HCT116 (cell line): ENCODE measurements at regions not wholly inside any gene's neighbourhood (a gene's known extent, or its start where the extent isn't known, plus 50 kb on each side); places are given as distances from the start of the nearest gene placed in this dataset.

Source experiments
- ATAC-seq: fragments of 200-7000 bp; cut with Tn5 transposase; 2 replicates; pipeline ENCODE4 v1.9.1; 2020; ENCODE audit warnings: mild to moderate bottlenecking, moderate library complexity
- BruUV-seq: library from RNA; stranded (reverse); fragments of 400-500 nt; replicated peaks from 2 replicates; lab custom pipeline; 2021; lab: Mats Ljungman, UMichigan
- CTCF ChIA-PET: fragments of 300-600 bp; sonication (Branson Sonifier 250); formaldehyde crosslinking; loops from one replicate; lab custom pipeline; 2021; ENCODE audit warnings: antibody characterized with exemption; lab: Charles Lee
- POLR2A ChIA-PET: fragments of 300-600, 350-600 bp; sonication (Branson Sonifier 250); formaldehyde crosslinking; loops from one replicate; lab custom pipeline; 2021; ENCODE audit warnings: antibody characterized with exemption; lab: Charles Lee
- RAD21 ChIA-PET, 2 experiments: fragments of 300-600 bp; sonication (Branson Sonifier 250); formaldehyde crosslinking; loops; one replicate each; lab custom pipeline; 2023; ENCODE audit warnings: low total read pairs in 2 of 2; ENCODE audit not compliant: uncharacterized antibody in 2 of 2, unreplicated experiment in 2 of 2, low non-redundant PET in 1 of 2; lab: Charles Lee
- DNase-seq: peaks from one replicate; pipeline ENCODE4 v3.0.0-alpha.2; 2010; ENCODE audit warnings: low read depth, low spot score
- H2AFZ ChIP-seq: fragments of 200-600 bp; shearing (Covaris generic), sonication (generic); 2 replicates; pipeline ENCODE4 v1.6.1; 2017; ENCODE audit warnings: low read depth, mixed run types, mixed read lengths, antibody characterized with exemption, low read length; ENCODE audit not compliant: poor library complexity, severe bottlenecking
- H3K27ac ChIP-seq: 2 replicates; pipeline ENCODE4 v1.5.1; 2012; ENCODE audit warnings: low read depth, low read length
- H3K27me3 ChIP-seq: fragments of 200-600 bp; sonication (generic); 2 replicates; pipeline ENCODE4 v1.6.1; 2016; ENCODE audit warnings: mixed run types, low read length, mixed read lengths; ENCODE audit not compliant: insufficient read depth
- H3K36me3 ChIP-seq, 2 experiments: fragments of 200-500 bp in 1 of 2; fragments of 200-600 bp in 1 of 2; sonication (Bioruptor generic) in 1 of 2; sonication (generic) in 1 of 2; 2 replicates each; pipeline versions ENCODE4 v1.5.1 to v1.6.1; 2014 to 2016; ENCODE audit warnings: low read length in 2 of 2, inconsistent platforms in 1 of 2, mixed read lengths in 1 of 2, mixed run types in 1 of 2; ENCODE audit not compliant: insufficient read depth in 2 of 2, control insufficient read depth in 1 of 2
- H3K4me1 ChIP-seq, 2 experiments: fragments of 200-600 bp in 1 of 2; sonication (generic) in 1 of 2; 2 replicates each; pipeline versions ENCODE4 v1.5.1 to v1.6.1; 2012 to 2017; ENCODE audit warnings: low read length in 2 of 2, inconsistent platforms in 1 of 2, mild to moderate bottlenecking in 1 of 2, mixed read lengths in 1 of 2, mixed run types in 1 of 2, moderate library complexity in 1 of 2; ENCODE audit not compliant: insufficient read depth in 2 of 2, control insufficient read depth in 1 of 2
- H3K4me2 ChIP-seq: fragments of 200-600 bp; sonication (generic); 2 replicates; pipeline ENCODE4 v1.6.1; 2017; ENCODE audit warnings: mixed run types, low read length, mixed read lengths
- H3K4me3 ChIP-seq, 2 experiments: fragments of 200-600 bp in 1 of 2; sonication (generic) in 1 of 2; replicated peaks in 1 of 2; 2 replicates each; pipeline ENCODE4 v1.5.1; 2011 to 2016; ENCODE audit warnings: low read length in 2 of 2, control low read depth in 1 of 2, low read depth in 1 of 2, mild to moderate bottlenecking in 1 of 2, mixed read lengths in 1 of 2, mixed run types in 1 of 2
- H3K79me2 ChIP-seq: fragments of 200-600 bp; sonication (generic); 2 replicates; pipeline ENCODE4 v1.6.1; 2017; ENCODE audit warnings: mild to moderate bottlenecking, mixed run types, low read length, moderate library complexity, mixed read lengths; ENCODE audit not compliant: insufficient read depth
- H3K9ac ChIP-seq: fragments of 200-600 bp; sonication (generic); 2 replicates; pipeline ENCODE4 v1.6.1; 2016; ENCODE audit warnings: low read length, mixed read lengths
- H3K9me2 ChIP-seq: fragments of 200-600 bp; sonication (generic), shearing (Covaris generic); 2 replicates; pipeline ENCODE4 v1.6.1; 2017; ENCODE audit warnings: mixed run types, mild to moderate bottlenecking, moderate library complexity; ENCODE audit not compliant: insufficient read depth
- H3K9me3 ChIP-seq, 2 experiments: fragments of 200-500 bp in 1 of 2; fragments of 200-600 bp in 1 of 2; sonication (Bioruptor generic) in 1 of 2; sonication (generic) in 1 of 2; 2 replicates each; pipeline ENCODE4 v1.6.1; 2014 to 2017; ENCODE audit warnings: low read length in 2 of 2, mixed read lengths in 2 of 2, inconsistent platforms in 1 of 2, low read depth in 1 of 2, mild to moderate bottlenecking in 1 of 2, mixed run types in 1 of 2, moderate library complexity in 1 of 2; ENCODE audit not compliant: control insufficient read depth in 1 of 2, insufficient read depth in 1 of 2
- H4K20me1 ChIP-seq: fragments of 200-600 bp; sonication (generic), shearing (Covaris generic); 2 replicates; pipeline ENCODE4 v1.6.1; 2017; ENCODE audit warnings: mixed run types, mild to moderate bottlenecking, moderate library complexity; ENCODE audit not compliant: insufficient read depth
- ATF3 ChIP-seq: IDR thresholded peaks from 2 replicates; pipeline ENCODE4 v1.6.1; 2012
- CBX3 ChIP-seq: IDR thresholded peaks from 2 replicates; pipeline ENCODE4 v1.6.1; 2012; ENCODE audit warnings: low read depth
- CEBPB ChIP-seq: IDR thresholded peaks from 2 replicates; pipeline ENCODE4 v1.6.1; 2012; ENCODE audit warnings: low read depth
- EGR1 ChIP-seq: IDR thresholded peaks from 2 replicates; pipeline ENCODE4 v1.6.1; 2012; ENCODE audit warnings: low read depth
- EZH2 ChIP-seq: fragments of 200-600 bp; sonication (generic); IDR thresholded peaks from 2 replicates; pipeline ENCODE4 v1.6.1; 2017; ENCODE audit warnings: antibody characterized with exemption, mixed run types
- EZH2phosphoT487 ChIP-seq: fragments of 200-600 bp; IDR thresholded peaks from 2 replicates; pipeline ENCODE4 v1.6.1; 2018; ENCODE audit warnings: antibody characterized with exemption, borderline replicate concordance
- FOSL1 ChIP-seq: IDR thresholded peaks from 2 replicates; pipeline ENCODE4 v1.6.1; 2012; ENCODE audit warnings: low read depth
- POLR2A ChIP-seq: IDR thresholded peaks from 2 replicates; pipeline ENCODE4 v1.7.0; 2011; ENCODE audit warnings: borderline replicate concordance; ENCODE audit not compliant: insufficient read depth, insufficient read length; ENCODE audit errors: extremely low read depth
- SIN3A ChIP-seq: IDR thresholded peaks from 2 replicates; pipeline ENCODE4 v1.6.1; 2012; ENCODE audit warnings: low read depth
- SP1 ChIP-seq: IDR thresholded peaks from 2 replicates; pipeline ENCODE4 v1.6.1; 2012; ENCODE audit warnings: low read depth
- SRF ChIP-seq: IDR thresholded peaks from 2 replicates; pipeline ENCODE4 v1.6.1; 2012; ENCODE audit warnings: low read depth
- TCF7L2 ChIP-seq: IDR thresholded peaks from 2 replicates; pipeline ENCODE4 v1.7.0; 2011; ENCODE audit warnings: borderline replicate concordance, inconsistent platforms; ENCODE audit not compliant: insufficient read depth, insufficient read length; ENCODE audit errors: extremely low read depth
- YY1 ChIP-seq: IDR thresholded peaks from 2 replicates; pipeline ENCODE4 v1.6.1; 2011; ENCODE audit warnings: low read length, low read depth, moderate library complexity, mild to moderate bottlenecking; ENCODE audit not compliant: insufficient replicate concordance; ENCODE audit errors: extremely low read depth
- ZFX ChIP-seq: fragments of 450-650 bp; IDR thresholded peaks from 2 replicates; pipeline ENCODE4 v1.6.1; 2017
- ZNF274 ChIP-seq: fragments of 200-500 bp; sonication (Bioruptor generic); IDR thresholded peaks from 2 replicates; pipeline ENCODE4 v1.6.1; 2014; ENCODE audit warnings: mild to moderate bottlenecking, low read depth, low read length, inconsistent platforms
- intact Hi-C: fragments of 100-400 bp; cut with micrococcal nuclease; formaldehyde crosslinking; loops from 2 replicates; pipeline ENCODE4 v1.10.0; 2022
- TF ChIP-seq, protein P1 (sequence below): IDR thresholded peaks from 2 replicates; pipeline ENCODE4 v1.6.1; 2011; ENCODE audit warnings: mild to moderate bottlenecking, low read length, moderate library complexity; ENCODE audit not compliant: insufficient replicate concordance; ENCODE audit errors: extremely low read depth
- TF ChIP-seq, protein P2 (sequence below): IDR thresholded peaks from 2 replicates; pipeline ENCODE4 v1.6.1; 2012; ENCODE audit warnings: low read depth

DNA sequence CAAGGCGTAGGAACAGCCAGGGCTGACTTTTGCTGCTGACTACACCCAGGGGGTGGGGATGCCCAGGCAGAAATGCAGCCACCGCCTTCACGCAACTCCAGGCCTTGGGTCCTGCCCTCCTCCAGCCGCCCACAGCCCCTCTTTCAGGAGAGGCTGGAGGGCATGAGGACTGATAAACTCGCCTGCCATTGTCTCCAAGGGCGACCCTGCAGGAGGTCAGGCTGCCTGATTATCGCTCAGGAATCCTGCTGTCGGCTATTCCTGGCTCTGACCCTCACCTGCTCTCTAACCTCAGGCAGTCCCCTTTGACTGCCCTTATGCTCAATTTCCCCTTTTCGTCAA lies 62.0 kb upstream of the HDDC2 start:
- TF ChIP-seq SRF (no peak), ZFX (no peak), SIN3A (no peak), EZH2 (no peak), CEBPB (no peak), ZNF274 (no peak), CBX3 (no peak), SP1 (no peak), YY1 (no peak), FOSL1 (no peak), EGR1 (no peak), ATF3 (no peak), EZH2phosphoT487 (no peak), TCF7L2 (no peak), POLR2A (no peak)
- TF ChIP-seq, protein P1, sequence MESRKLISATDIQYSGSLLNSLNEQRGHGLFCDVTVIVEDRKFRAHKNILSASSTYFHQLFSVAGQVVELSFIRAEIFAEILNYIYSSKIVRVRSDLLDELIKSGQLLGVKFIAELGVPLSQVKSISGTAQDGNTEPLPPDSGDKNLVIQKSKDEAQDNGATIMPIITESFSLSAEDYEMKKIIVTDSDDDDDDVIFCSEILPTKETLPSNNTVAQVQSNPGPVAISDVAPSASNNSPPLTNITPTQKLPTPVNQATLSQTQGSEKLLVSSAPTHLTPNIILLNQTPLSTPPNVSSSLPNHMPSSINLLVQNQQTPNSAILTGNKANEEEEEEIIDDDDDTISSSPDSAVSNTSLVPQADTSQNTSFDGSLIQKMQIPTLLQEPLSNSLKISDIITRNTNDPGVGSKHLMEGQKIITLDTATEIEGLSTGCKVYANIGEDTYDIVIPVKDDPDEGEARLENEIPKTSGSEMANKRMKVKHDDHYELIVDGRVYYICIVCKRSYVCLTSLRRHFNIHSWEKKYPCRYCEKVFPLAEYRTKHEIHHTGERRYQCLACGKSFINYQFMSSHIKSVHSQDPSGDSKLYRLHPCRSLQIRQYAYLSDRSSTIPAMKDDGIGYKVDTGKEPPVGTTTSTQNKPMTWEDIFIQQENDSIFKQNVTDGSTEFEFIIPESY, result no peak
- TF ChIP-seq, protein P2, sequence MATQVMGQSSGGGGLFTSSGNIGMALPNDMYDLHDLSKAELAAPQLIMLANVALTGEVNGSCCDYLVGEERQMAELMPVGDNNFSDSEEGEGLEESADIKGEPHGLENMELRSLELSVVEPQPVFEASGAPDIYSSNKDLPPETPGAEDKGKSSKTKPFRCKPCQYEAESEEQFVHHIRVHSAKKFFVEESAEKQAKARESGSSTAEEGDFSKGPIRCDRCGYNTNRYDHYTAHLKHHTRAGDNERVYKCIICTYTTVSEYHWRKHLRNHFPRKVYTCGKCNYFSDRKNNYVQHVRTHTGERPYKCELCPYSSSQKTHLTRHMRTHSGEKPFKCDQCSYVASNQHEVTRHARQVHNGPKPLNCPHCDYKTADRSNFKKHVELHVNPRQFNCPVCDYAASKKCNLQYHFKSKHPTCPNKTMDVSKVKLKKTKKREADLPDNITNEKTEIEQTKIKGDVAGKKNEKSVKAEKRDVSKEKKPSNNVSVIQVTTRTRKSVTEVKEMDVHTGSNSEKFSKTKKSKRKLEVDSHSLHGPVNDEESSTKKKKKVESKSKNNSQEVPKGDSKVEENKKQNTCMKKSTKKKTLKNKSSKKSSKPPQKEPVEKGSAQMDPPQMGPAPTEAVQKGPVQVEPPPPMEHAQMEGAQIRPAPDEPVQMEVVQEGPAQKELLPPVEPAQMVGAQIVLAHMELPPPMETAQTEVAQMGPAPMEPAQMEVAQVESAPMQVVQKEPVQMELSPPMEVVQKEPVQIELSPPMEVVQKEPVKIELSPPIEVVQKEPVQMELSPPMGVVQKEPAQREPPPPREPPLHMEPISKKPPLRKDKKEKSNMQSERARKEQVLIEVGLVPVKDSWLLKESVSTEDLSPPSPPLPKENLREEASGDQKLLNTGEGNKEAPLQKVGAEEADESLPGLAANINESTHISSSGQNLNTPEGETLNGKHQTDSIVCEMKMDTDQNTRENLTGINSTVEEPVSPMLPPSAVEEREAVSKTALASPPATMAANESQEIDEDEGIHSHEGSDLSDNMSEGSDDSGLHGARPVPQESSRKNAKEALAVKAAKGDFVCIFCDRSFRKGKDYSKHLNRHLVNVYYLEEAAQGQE, result no peak
- TF ChIP-seq, all 23 proteins: peak for 0

More for the DNA sequence above, 62.0 kb upstream of the HDDC2 start:
- no peak overlapping the region for H2AFZ ChIP-seq
- H3K4me2 ChIP-seq, result no peak overlapping the region
- no peaks in the 10 kb centered on the region for H3K4me1 ChIP-seq
- ATAC-seq, result no peak
- H3K27ac ChIP-seq, result no peak overlapping the region
- H3K9me3 ChIP-seq, result no peaks in the 10 kb centered on the region
- H3K9me2 ChIP-seq, result no peaks in the 10 kb centered on the region
- peaks cover 74% of the 10 kb centered on the region for H3K27me3 ChIP-seq
- H3K9ac ChIP-seq, result no peak overlapping the region
- no peaks in the 10 kb centered on the region for H3K36me3 ChIP-seq
- no TSS peak for BruUV-seq
- DNase-seq, result no peak
- intact Hi-C loops, result no loop called here
- H3K4me3 ChIP-seq, result no peak overlapping the region
- H3K79me2 ChIP-seq, result no peaks in the 10 kb centered on the region
- 0 out of 2 replicates have a peak, but pooled peaks cover 6% of the 10 kb centered on the region for H4K20me1 ChIP-seq
- RAD21 ChIA-PET, result no interaction called here
- POLR2A ChIA-PET, result no interaction called here
- CTCF ChIA-PET, result no interaction called here
